PFSK-1 (cell line): ENCODE measurements at regions not wholly inside any gene's neighbourhood (a gene's known extent, or its start where the extent isn't known, plus 50 kb on each side); places are given as distances from the start of the nearest gene placed in this dataset.

ENCODE experiments used
- FOXP2 ChIP-seq: optimal IDR thresholded peaks from 2 replicates; pipeline ENCODE3; 2011; ENCODE audit warnings: borderline replicate concordance, control low read depth, inconsistent platforms; ENCODE audit not compliant: insufficient read depth; ENCODE audit errors: extremely low read length, extremely low read depth
- POLR2AphosphoS5 ChIP-seq: IDR thresholded peaks from 2 replicates; pipeline ENCODE4 v1.6.1; 2012; ENCODE audit warnings: low read depth, mild to moderate bottlenecking, control low read depth, low read length, moderate library complexity
- SIN3A ChIP-seq: IDR thresholded peaks from 2 replicates; pipeline ENCODE4 v1.6.1; 2012; ENCODE audit warnings: mild to moderate bottlenecking, low read length, moderate library complexity, borderline replicate concordance; ENCODE audit not compliant: insufficient read depth

DNA sequence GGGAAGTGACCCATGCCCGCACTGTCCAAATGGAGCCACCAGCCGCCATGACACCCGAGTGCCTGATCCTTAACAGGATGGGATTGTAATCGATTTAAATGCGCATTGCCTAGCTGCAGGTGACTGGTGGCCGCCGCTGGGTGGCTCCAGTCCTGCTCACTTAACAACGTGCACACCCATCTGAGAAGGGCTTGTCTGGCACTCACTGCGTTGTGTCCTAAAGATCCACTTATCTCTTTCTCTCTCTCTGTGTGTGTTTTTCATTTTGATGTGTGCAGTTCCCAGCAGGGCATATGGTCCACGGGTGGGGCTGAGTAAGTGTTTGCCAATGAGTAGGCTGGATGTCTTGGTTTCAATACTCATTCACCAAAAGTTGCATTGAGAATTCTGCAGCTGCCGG, 80.6 kb downstream of the IRF8 start:
- TF ChIP-seq SIN3A (no peak), FOXP2 (no peak), POLR2AphosphoS5 (no peak)
